Lung (tissue), 11 donors: ENCODE measurements at regions not wholly inside any gene's neighbourhood (a gene's known extent, or its start where the extent isn't known, plus 50 kb on each side); places are given as distances from the start of the nearest gene placed in this dataset.

ENCODE experiments used
- ATAC-seq: fragments of 200-7000 bp; cut with Tn5 transposase; one replicate; pipeline ENCODE4 v1.9.1; 2020; ENCODE audit warnings: moderate number of reproducible peaks; ENCODE audit not compliant: insufficient read depth, low FRiP score
- DNase-seq, 3 donors: peaks; one replicate each; pipeline ENCODE4 v3.0.0-alpha.2; 2013 to 2017
- H3K27ac ChIP-seq, 2 donors: one replicate each; pipeline ENCODE4 v1.5.1; 2013; ENCODE audit warnings: mild to moderate bottlenecking in 2 of 2, moderate library complexity in 2 of 2, control low read depth in 1 of 2, inconsistent platforms in 1 of 2, low read depth in 1 of 2, low read length in 1 of 2
- H3K27me3 ChIP-seq, 3 donors: one replicate each; pipeline ENCODE4 v1.5.1; 2013; ENCODE audit warnings: low read length in 2 of 3; ENCODE audit not compliant: control insufficient read depth in 3 of 3, insufficient read depth in 3 of 3
- H3K36me3 ChIP-seq, 4 donors: one replicate each; pipeline ENCODE4 v1.5.1; 2013; ENCODE audit warnings: low read length in 4 of 4, mild to moderate bottlenecking in 1 of 4, moderate library complexity in 1 of 4; ENCODE audit not compliant: control insufficient read depth in 4 of 4, insufficient read depth in 4 of 4
- H3K4me1 ChIP-seq, 5 donors: one replicate each; pipeline ENCODE4 v1.5.1; 2013; ENCODE audit warnings: low read length in 5 of 5, mild to moderate bottlenecking in 2 of 5, moderate library complexity in 1 of 5; ENCODE audit not compliant: control insufficient read depth in 5 of 5, insufficient read depth in 5 of 5
- H3K4me3 ChIP-seq: one replicate; pipeline ENCODE4 v1.5.1; 2013; ENCODE audit warnings: mild to moderate bottlenecking, control low read depth, moderate library complexity
- H3K9ac ChIP-seq, 2 donors: one replicate each; pipeline ENCODE4 v1.5.1; 2013; ENCODE audit warnings: low read length in 2 of 2, control low read depth in 1 of 2; ENCODE audit not compliant: insufficient read depth in 1 of 2
- H3K9me3 ChIP-seq, 4 donors: one replicate each; pipeline ENCODE4 v1.5.1; 2013; ENCODE audit warnings: low read length in 3 of 4, mild to moderate bottlenecking in 1 of 4, moderate library complexity in 1 of 4; ENCODE audit not compliant: control insufficient read depth in 4 of 4, insufficient read depth in 3 of 4
- CTCF ChIP-seq: IDR thresholded peaks from 2 replicates; pipeline ENCODE4 v1.5.1; 2012; ENCODE audit warnings: mild to moderate bottlenecking; ENCODE audit errors: control extremely low read depth, extremely low read depth
- WGBS, 2 donors: extraction: QIAGEN DNeasy Blood & Tissue Kit; methylation state at CpG; one replicate each; pipeline ENCODE4 v1.1.7; 2013; 5-methylcytosine and 5-hydroxymethylcytosine counted together
- donor health status: control.
- donor health status: control.
- donor health status: Bipolar disorder and iron deficiency.
- donor health status: healthy.
- donor health status: DM: yes; HTN: yes; CAD: no.

DNA sequence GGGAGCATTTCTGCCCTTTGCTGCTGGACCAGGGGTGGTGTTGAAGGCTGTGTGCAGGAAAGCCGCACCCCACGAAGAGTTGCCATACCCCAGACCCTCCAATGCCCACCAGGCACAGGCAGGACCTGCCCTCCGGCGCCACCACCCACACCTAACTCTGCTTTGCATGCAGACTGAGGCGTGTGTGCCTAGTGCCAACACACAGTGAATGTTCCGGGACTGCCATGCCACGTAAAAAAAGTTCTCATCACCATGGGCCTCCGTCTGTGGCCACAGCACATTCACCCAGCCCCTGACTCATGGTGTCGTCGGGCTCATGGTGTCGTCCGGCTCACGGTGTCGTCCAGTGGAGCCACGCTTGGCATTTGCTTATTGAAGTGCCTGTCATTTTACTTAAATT lies 184.9 kb upstream of the RAB6C start:
- peaks cover 0 to 8% (median 0%) of the 10 kb centered on the region in 4 donors for H3K9me3 ChIP-seq
- no peak overlapping the region for H3K9ac ChIP-seq
- no peaks in the 10 kb centered on the region for H3K27me3 ChIP-seq
- 86 to 88% methylated on average over 15 of the region's 15 CpGs for WGBS, 2 donors
- ATAC-seq (no peak), DNase-seq (no peak)
- H3K4me3 ChIP-seq, result no peak overlapping the region
- H3K36me3 ChIP-seq, result no peaks in the 10 kb centered on the region
- peaks cover 0 to 14% (median 3%) of the 10 kb centered on the region in 5 donors for H3K4me1 ChIP-seq
- H3K27ac ChIP-seq, result no peak overlapping the region
- TF ChIP-seq CTCF, result no peak

GRCh38 chr2:129796225-129796624 lies 183.2 kb upstream of the RAB6C start:
- no peaks in the 10 kb centered on the region for H3K36me3 ChIP-seq
- H3K9ac ChIP-seq, result no peak overlapping the region
- DNase-seq (no peak), ATAC-seq (no peak)
- WGBS, 2 donors, result 73 to 83% methylated on average over 7 of the region's 7 CpGs
- no peak overlapping the region for H3K4me3 ChIP-seq
- H3K27me3 ChIP-seq, result no peaks in the 10 kb centered on the region
- peaks cover 0 to 8% (median 0%) of the 10 kb centered on the region in 4 donors for H3K9me3 ChIP-seq
- no peak overlapping the region for H3K27ac ChIP-seq
- TF ChIP-seq CTCF, result no peak
- H3K4me1 ChIP-seq, result peaks cover 0 to 14% (median 3%) of the 10 kb centered on the region in 5 donors

DNA sequence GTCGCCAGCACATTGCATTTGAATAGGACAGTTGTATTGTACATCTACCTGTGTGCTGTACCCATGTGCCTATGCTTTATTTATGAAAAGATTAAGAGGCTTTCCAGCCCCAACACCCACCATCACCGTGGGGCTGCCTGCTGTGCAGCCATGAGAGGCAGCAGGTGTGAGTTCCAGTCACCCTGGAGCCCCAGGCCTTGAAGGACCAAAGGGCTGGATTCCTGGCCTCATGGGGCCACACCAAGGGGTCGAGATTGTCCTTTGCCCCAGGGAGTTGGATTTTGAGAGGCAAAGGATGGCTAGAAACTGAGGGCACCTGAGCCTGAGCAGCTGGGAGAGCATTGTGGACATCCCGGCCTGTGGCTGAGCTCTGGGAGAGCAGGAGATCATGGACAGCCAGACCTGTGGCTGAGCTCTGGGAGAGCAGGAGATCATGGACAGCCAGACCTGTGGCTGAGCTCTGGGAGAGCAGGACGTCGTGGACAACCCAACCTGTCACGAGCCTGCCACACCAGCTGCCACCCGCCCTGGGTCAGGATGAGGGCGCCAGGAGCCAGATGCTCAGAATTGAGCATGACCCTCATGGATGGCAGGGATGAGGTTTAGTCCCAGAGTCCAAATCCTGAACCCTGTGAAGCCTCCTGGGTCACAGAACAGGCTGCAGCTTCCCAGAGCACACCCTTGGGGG lies 182.5 kb upstream of the RAB6C start:
- TF ChIP-seq CTCF, result no peak
- peaks cover 0 to 14% (median 3%) of the 10 kb centered on the region in 5 donors for H3K4me1 ChIP-seq
- ATAC-seq, result no peak
- WGBS, 2 donors, result 69 to 90% methylated on average over 9 of the region's 9 CpGs
- H3K36me3 ChIP-seq, result no peaks in the 10 kb centered on the region
- no peak for DNase-seq
- no peak overlapping the region for H3K27ac ChIP-seq
- H3K27me3 ChIP-seq, result no peaks in the 10 kb centered on the region
- no peak overlapping the region for H3K9ac ChIP-seq
- H3K4me3 ChIP-seq, result no peak overlapping the region
- peaks cover 0 to 8% (median 0%) of the 10 kb centered on the region in 4 donors for H3K9me3 ChIP-seq
